NOMO-1 treated with DMSO at 0.1 percent for 48 hours (cell line): ENCODE measurements at regions not wholly inside any gene's neighbourhood (a gene's known extent, or its start where the extent isn't known, plus 50 kb on each side); places are given as distances from the start of the nearest gene placed in this dataset.

Source experiments
- DNase-seq: peaks from one replicate; lab custom pipeline; 2025; ENCODE audit not compliant: unreplicated experiment; lab: John Stamatoyannopoulos, UW

DNA sequence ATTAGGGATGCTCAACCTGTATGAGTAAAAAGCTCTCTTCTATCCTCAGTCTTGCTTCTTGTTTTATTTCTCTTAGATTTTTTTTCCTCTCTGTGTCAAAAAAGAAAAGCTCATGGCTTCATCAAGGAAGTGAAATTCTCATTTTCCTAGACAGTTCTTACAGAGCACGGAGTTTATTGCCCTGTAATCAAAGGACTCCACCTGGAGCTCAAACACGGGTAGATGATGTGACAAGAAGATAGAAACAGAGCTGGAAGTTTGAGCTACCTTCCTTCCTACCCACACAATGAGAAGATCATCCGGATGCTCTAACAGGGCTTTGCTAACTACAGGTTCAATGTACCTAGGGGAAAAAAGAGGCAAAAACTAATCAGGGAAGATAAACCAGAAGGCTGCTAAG, 564.8 kb downstream of the MED13L start:
- no peak for DNase-seq

DNA sequence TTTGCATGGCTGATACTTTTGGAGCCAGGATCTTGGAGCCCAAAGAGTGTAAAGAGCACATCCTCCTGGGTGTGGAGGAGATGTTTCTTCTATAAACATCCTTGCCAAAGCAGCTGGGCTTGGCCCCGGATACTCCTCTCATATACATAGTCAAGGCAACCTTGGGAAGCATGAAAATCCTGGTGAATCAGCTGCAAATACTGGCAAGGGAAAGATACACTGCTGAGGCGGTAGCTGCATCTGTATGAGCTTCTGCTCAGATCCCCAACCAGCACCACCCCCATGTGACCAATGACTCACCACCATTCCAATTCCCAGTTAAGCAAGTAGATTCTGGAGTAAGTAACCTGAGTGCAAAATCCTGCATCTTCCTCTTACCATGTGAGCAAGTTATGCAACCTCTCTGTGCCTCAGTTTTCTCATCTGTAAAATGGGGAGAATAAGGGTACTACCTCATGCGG, 567.4 kb downstream of the MED13L start:
- DNase-seq, result no peak

DNA sequence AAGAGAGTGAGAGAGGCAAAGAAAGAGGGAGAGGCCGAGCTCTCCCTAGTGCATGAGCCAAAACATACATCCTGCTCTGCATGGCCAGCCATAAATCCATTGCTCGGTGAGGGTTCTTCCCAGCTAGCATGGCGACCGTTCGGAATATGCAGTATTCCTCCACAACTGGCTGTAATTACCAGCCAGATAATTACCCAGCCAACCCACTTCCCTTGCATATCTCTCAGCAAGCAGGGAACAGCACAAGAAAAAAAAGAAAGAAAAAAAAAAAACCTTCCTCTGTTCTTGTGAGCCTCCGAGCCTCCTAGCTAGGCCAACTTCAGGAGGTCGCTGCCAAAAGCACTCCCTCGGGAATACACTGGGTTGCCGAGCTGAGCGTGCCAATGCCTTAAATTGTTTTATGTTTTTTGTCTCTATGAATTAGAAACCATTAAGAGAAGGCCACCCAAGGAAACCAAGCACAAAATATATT, 567.9 kb downstream of the MED13L start:
- no peak for DNase-seq

DNA sequence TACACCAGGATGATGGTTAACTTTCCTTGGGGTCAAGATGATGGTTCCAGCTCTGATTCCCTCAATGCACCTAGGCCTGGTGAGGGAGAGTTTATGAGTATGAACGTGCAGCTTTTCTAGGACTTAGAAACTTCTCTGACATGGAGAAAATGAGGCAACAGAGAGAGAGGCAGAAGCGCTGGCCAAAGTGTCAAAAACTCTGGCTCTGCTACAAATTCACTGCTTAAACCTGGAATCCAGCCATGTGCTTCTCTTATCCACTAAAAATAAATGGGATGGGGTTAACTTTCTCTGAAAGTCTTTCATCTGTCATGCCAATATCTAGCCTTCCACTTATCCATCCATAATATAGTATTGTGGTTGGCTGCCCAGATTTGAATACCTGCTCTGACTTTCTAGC, 568.7 kb downstream of the MED13L start:
- DNase-seq, result no peak

DNA sequence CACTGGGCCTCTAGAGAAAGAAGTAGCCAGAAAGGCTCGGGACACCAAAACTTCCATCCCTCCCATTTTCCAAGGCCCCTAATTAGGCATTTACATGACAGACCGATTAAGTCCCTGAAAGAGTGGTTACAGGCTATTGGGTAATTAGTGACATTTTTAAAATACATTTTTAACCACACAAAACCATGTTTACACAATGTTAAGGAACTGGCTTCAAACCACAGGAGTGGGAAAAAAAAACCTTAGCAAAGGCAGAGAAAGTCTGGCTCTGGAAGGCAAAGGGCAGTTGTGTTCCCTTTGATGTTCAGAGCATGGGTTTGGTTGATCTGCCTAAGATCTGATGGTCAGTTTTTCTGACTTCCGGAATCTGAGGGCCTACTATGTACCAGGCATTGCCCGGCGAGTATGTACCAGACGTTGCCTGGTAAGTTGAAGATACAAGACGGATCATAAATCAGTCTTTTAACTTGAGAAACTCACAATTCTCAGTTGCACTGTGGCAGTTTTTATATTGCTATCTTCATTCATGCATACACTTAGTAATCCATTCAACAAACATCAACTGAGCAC, 576.5 kb downstream of the MED13L start:
- DNase-seq, result no peak

DNA sequence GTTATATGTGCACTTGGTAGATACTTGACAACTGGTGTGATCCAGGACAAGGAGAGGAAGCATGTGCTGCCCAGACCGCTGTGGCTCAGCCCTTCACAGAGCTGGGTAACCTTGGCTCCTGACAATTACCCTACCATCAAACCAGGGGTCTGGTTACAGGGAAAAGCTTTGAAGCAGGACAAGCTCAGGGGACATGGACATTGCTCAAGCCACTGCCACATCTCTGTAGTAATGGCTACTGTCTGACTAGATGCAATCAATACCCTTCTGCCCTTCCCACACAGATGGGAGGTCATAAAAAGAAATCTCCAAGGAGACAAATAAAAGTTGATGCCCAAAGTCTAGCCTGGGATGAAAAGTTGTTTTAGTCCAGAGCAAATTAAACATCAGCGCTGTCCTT, 577.4 kb downstream of the MED13L start:
- DNase-seq, result no peak

DNA sequence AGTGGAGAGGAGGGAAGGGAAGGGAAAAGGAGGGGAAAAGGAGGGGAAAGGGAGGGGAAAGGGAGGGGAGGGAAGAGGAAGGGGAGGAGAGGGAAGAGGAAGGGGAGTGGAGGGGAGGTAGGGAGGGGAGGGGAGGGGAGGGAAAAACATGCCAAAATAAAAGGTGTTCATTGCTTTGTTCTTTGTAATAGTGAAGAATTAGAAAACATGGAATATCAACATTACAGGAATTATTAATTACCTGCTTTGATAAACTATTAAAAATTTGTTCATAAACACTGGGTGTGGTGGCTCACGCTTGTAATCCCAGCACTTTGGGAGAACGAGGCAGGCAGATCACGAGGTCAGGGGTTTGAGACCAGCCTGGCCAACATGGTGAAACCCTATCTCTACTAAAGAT, 579.2 kb downstream of the MED13L start:
- no peak for DNase-seq

DNA sequence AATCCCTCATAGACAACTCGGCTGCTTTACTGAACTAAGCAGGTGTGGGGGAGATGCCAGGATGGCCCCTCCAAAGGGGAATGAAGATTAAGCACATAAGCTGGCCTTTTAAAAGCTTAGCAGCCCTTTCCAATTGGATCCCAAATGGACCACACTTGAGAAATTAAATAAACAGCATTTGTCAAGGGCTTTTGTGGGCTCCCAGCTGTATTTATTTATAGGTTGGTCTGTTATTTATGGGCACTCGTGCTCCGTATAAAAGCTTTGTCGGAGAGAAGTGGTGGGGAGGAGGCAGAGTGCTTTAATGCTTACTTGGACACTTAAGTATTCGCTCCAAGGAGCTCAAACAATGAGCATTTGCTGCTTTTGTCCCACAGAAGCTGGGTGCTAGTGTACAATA, 580.2 kb downstream of the MED13L start:
- DNase-seq, result no peak

DNA sequence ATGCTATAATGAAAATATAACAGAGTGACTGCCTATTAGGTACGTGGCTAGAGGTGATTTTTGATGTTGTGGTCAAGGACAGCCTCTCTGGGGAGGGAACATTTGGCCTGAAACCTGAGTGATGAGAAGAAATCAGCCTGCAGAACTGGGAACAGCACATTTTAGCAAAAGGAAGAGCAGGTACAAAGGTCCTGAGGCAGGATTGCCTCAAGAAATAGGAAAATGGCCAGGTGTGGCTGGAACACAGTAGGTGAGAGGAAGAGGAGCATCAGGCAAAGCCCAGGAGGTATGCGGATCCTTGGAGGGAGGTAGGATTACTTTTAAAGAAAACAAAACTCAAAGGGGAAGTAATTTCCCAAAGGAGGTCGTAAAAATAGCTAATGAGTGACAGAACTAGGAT, 582.9 kb downstream of the MED13L start:
- no peak for DNase-seq

DNA sequence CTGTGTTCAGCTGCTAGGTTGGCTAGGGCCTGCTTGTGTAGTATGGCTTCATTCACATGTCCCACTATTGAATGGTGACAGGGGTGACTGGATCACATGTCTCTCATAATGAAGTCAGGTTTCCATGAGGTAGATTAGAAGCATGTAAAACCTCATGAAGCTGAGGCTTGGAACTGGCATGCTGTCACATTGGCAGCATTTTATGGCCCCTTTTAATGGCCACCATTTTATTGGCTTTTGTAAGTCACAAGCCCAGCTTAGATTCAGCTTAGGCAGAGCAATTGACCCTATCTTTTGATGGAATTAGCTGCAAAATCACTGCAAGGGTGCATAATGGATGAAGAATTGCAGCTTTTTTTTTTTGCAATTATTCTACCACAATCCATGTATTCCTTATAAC, 583.5 kb downstream of the MED13L start:
- no peak for DNase-seq

DNA sequence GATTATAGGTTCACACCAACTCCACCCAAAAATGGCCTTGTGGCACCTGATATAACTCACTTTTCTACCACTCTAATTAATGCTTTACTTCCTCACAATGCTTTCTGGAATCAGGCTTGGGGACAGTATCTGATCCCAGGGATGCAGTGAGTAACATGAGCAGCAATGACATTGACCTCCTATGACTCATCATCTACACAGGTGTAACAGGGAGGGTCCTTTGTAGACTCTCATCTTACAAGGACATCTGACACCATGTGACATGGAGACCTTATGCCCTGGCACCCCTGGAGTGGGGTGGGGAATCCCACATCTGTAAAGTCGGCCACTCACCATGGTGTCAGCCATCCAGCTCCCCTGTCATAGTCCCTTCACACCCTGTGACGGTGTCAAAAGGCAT, 586.4 kb downstream of the MED13L start:
- no peak for DNase-seq

DNA sequence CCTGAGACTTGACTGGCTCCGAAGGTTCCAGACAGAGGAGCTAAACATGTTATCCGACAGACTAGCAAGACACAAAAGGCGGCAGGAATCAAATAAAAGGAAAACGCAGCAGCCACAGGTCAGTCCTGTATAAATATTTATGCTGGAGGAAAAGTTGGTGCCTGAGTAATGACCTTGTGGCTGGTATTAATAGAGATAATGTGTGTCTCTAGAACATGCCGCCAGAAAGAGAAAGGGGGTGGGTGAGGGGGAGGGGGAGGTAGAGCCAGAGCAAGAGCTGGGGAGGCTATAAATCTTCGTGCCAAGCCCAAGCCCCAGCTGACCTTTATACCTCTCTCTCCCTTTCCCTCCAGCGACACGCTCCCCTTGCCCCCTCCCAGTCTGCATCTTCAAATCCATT, 590.4 kb downstream of the MED13L start:
- DNase-seq, result no peak

DNA sequence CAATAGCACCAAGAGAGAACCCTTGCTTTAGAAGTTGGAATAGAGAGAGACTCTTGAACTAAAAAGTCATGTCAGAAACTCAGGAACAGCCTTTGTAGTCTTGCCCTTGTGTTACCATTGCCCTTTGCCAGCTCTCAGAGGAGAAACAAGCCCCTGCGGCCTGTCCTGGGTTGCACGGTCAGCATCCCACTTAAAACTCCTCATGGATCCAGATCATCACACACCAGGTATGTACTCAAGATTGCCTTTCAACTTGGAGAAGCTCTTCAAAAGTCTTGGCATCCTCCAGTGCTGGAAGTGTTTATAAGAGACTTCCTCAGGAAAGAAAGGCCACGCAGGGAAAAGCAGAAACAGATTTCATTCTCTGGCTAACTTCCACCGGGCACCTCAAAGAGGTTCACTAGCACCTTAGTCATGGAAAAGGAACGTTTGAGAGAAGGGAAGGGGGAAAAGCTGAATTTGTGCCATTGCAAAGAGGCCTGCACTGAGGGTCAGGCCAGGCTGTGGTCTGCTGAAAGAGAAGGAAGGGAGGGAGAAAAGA, 594.2 kb downstream of the MED13L start:
- no peak for DNase-seq

DNA sequence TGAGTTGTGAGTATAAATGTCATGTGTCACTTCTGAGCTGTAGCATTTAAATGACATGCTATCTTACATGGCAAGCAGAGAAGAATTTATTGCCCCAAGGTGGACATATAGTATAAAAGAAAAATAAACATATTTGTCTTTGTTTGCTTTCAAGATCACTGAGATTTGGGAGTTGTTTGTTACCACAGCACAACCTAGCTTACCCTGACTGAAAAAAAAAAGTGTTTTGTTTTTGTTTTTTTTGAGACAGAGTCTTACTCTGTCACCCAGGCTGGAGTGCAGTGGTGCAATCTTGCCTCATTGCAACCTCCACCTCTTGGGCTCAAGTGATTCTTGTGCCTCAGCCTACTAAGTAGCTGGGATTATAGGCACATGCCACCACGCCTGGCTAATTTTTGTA, 596.5 kb downstream of the MED13L start:
- no peak for DNase-seq

DNA sequence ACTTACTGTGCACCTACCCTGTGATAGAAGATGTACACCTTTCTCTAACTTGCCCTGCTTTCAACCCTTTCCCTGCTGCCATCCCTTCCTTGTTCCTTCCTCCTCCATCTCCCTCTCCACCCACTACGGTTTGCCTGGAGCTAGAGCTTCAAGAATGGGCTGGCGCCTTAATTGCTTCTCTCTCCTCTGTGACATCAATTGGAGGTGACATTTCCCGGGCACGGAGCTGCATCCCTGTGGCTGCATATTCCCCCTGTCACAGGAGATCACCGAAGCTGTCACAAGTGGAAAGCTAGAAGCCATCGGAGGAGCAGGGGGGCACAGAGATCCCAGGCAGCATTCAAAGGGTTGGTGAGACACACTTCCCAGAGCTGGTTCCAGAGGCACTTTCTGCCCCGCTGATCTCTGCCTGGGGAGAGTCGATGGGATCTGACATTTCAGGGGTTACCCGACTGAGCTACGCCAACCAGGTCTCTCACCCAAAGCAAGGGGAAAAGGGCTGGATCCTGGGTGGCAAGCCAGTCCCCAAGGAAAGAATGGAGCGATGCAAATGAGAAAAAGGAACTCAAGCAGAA, 604.9 kb downstream of the MED13L start:
- no peak for DNase-seq

DNA sequence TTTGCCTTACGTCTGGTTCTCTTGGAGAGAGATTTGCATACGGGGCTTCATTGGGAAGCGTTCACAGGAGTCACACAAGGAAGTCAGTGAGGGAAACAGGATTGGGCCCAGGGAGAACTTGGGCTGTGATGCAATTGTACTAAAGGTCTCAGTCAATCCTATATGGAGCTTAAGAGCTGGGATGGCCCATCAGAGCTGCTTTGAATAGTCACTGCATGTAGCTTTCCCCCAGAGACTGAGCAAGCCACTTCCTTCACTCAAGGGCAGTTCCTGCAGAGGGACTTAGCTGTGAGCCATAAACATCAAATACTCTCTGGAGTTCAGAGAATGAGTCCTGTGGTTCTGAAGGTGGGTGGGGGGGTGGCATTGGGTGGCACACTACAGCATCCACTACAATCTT, 605.4 kb downstream of the MED13L start:
- DNase-seq, result no peak

DNA sequence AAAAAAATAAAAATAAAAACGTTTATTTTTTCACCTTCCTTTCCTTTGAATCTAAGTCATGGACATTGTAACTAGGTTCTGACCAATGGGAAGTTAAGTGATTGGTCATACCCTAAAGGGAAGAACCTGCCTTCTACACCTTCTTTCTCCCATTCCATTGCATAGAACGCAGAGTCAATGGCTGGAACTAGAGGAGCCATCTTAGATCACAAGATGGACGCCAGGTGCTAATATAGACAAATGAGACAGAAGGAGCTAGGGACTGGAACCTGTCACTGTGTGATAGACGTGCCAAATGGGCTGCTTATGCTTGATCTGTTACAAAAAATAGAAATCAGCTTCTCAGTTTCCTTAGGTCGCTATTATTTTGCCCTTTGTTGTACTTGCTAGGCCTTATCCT, 606.6 kb downstream of the MED13L start:
- DNase-seq, result no peak

DNA sequence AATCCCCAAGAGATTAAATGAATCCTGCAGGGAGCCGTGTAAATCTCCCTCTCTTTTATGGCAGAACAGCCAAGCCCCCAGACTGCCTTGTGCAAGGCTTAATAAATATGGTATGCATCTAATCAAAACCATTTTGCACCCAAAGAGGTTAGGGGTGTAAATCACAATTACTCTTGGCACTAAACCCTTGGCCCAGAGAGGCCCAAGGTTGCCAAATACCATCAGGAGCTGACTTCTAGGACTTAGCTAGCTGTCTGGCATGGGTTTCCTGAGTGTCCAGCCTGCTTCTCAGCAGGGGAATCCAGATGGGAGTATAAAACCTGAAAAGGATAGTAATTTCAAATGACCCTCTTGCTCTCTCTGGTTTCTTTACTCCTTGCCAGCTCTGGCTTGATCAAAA, 610.4 kb downstream of the MED13L start:
- no peak for DNase-seq

DNA sequence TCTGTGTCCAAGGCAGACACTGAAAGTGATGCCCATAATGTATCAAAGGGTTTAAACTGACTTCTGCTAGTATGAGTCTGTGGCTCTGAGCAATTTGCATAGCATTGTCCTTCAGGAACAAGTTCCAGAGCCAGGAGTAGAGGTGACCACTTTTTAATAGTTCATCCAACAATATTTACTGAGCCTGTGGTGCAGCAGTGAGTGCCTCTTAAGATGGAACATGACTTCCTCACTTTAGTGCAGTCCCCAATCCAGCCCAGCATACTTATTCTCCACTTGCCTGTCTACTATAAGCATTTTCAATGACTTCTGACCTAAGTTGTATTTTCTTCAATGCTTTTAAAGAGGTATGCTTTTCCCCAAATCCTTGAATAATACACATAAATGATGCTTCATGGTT, 611.3 kb downstream of the MED13L start:
- DNase-seq, result no peak

DNA sequence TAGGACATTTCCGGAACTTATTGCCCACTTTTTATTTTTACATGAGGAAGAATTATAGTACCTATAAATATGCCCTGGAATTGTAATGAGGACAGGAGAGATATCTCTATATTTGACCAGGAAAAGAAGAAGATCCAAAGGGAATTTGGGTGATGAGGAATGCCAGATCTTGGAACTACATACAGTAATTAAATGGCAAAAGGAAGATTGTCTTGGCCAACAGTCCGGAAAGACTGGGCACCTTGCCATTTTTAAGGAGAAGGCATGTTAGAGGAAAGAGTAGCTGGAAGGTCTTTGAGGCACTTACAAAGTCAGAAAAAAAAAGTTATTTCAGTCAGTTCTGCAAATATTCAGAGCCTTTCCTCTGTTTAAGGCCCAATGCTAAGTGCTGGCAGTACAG, 616.4 kb downstream of the MED13L start:
- no peak for DNase-seq

DNA sequence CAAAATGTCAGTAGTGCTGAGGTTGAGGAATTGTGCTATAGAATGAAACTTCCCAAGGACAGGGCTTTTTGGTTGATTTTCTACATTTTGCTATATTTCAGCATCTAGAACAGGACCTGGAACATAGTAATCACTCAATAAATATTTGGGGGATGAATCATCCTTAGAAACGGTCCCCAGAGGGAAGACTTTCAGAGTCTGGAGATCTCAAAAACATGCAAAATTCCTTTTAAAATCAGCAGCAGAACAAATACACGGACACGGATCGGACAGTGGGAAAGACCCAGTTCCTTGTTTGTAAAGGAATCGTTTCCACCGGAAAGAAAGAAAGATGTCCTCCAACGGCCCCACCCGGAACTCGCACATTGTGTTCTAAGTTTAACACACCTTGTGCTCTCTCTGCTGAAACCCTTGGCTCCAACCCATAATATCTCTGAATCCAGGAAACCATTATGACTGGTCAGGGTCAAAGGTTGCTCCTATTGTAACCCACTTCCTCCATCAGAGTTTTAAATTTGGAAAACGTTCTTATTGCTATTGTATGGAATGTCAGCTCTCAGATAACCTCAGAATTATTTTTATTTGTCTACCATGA, 617.2 kb downstream of the MED13L start:
- DNase-seq, result no peak

DNA sequence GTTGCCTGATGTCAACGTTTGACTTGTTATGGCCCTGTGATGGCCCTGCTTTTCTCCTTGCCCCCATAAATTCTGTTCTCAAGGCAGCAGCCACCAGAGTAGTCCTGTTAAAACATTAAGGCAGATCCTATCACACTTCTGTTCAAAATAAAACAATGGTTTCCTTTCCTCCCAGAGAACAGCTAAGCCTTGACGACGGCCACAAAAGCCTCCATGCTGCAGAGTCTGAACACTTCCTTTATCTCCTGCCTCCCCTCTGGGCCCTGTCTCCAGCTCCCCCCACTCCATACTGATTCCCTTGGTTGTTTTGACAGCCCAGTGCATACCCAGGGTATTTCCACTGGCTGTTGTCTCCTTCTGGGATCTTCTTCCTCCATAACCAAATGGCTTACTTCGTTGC, 618.1 kb downstream of the MED13L start:
- DNase-seq, result no peak
